ENCODE measurements at regions not wholly inside any gene's neighbourhood (a gene's known extent, or its start where the extent isn't known, plus 50 kb on each side); places are given as distances from the start of the nearest gene placed in this dataset.

GRCh38 chr21:43364261-43364510 is 62.7 kb downstream of the SIK1 start:
- no peak for DNase-seq (ENCODE audit: low read depth in 3 of 3, low spot score in 1 of 3)

- DNase-seq (ENCODE audit: low read depth in 3 of 3, low spot score in 1 of 3), result no peak
Observed at GRCh38 chr21:43363506-43364260, 63.2 kb downstream of the SIK1 start.

GRCh38 chr21:43362915-43363314 is 64.0 kb downstream of the SIK1 start:
- no peak for DNase-seq (ENCODE audit: low read depth in 3 of 3, low spot score in 1 of 3)

GRCh38 chr21:43362321-43362791 is 64.6 kb downstream of the SIK1 start:
- peak; percentile 44 to 54 (median 53) for DNase-seq (ENCODE audit: low read depth in 3 of 3, low spot score in 1 of 3)

- DNase-seq (ENCODE audit: low read depth in 3 of 3, low spot score in 1 of 3), result no peak
Observed at GRCh38 chr21:43361493-43362296, 65.2 kb downstream of the SIK1 start.

GRCh38 chr21:43361127-43361492 is 65.8 kb downstream of the SIK1 start:
- DNase-seq (ENCODE audit: low read depth in 3 of 3, low spot score in 1 of 3), result no peak

- DNase-seq (ENCODE audit: low read depth in 3 of 3, low spot score in 1 of 3), result no peak
Observed at GRCh38 chr21:43360441-43361126, 66.3 kb downstream of the SIK1 start.

GRCh38 chr21:43358940-43359822 is 67.8 kb downstream of the SIK1 start:
- DNase-seq (ENCODE audit: low read depth in 3 of 3, low spot score in 1 of 3), result no peak

GRCh38 chr21:43357715-43358430 is 69.1 kb downstream of the SIK1 start:
- no peak for DNase-seq (ENCODE audit: low read depth in 3 of 3, low spot score in 1 of 3)

GRCh38 chr21:43355925-43356289 is 71.0 kb downstream of the SIK1 start:
- DNase-seq (ENCODE audit: low read depth in 3 of 3, low spot score in 1 of 3), result no peak

- DNase-seq (ENCODE audit: low read depth in 3 of 3, low spot score in 1 of 3), result no peak
Observed at GRCh38 chr21:43355266-43355924, 71.5 kb downstream of the SIK1 start.

- DNase-seq (ENCODE audit: low read depth in 3 of 3, low spot score in 1 of 3), result no peak
Observed at GRCh38 chr21:43354666-43355065, 72.3 kb downstream of the SIK1 start.

- DNase-seq (ENCODE audit: low read depth in 3 of 3, low spot score in 1 of 3), result no peak
Observed at GRCh38 chr21:43354026-43354420, 72.9 kb downstream of the SIK1 start.

- no peak for DNase-seq (ENCODE audit: low read depth in 3 of 3, low spot score in 1 of 3)
Observed at GRCh38 chr21:43353282-43354025, 73.5 kb downstream of the SIK1 start.

- DNase-seq (ENCODE audit: low read depth in 3 of 3, low spot score in 1 of 3), result no peak
Observed at GRCh38 chr21:43352568-43353281, 74.2 kb downstream of the SIK1 start.

- no peak for DNase-seq (ENCODE audit: low read depth in 3 of 3, low spot score in 1 of 3)
Observed at GRCh38 chr21:43352154-43352537, 74.8 kb downstream of the SIK1 start.

- no peak for DNase-seq (ENCODE audit: low read depth in 3 of 3, low spot score in 1 of 3)
Observed at GRCh38 chr21:43351501-43352153, 75.3 kb downstream of the SIK1 start.

- no peak for DNase-seq (ENCODE audit: low read depth in 3 of 3, low spot score in 1 of 3)
Observed at GRCh38 chr21:43349644-43350043, 77.3 kb downstream of the SIK1 start.

Data from stimulated activated CD4-positive, alpha-beta T cell treated with anti-CD3 and anti-CD28 coated beads, TNF-alpha, amount 100 ng/mL, for 1 hour (primary cell).